ENCODE measurements at regions not wholly inside any gene's neighbourhood (a gene's known extent, or its start where the extent isn't known, plus 50 kb on each side); places are given as distances from the start of the nearest gene placed in this dataset.
"Not testable (repeated sequence)": the region's sequence is repeated elsewhere in the genome, so short reads cannot be mapped to it uniquely, and the experiment has no call there.

GRCh38 chr16:33771211-33771610 lies 311.8 kb downstream of the TP53TG3F start:
- not testable (repeated sequence) for TF ChIP-seq CTCF (IDR thresholded peaks at IDR 0.05); EZH2 (IDR thresholded peaks at IDR 0.05; ENCODE audit: borderline replicate concordance, insufficient read depth, low read depth, low read length, poor library complexity, severe bottlenecking)

Data from B cell (primary cell).